ENCODE measurements at regions not wholly inside any gene's neighbourhood (a gene's known extent, or its start where the extent isn't known, plus 50 kb on each side); places are given as distances from the start of the nearest gene placed in this dataset.

- TF ChIP-seq FOXM1 (IDR thresholded peaks at IDR 0.05; ENCODE audit: borderline replicate concordance) (no peak), SUZ12 (IDR thresholded peaks at IDR 0.05) (no peak), FOXA1 (IDR thresholded peaks at IDR 0.05) (no peak), L3MBTL2 (conservative IDR thresholded peaks at IDR 0.05) (no peak), BHLHE40 (IDR thresholded peaks at IDR 0.05; ENCODE audit: borderline replicate concordance) (no peak), ELF4 (IDR thresholded peaks at IDR 0.05) (no peak), FOXK2 (IDR thresholded peaks at IDR 0.05) (no peak), ZNF384 (IDR thresholded peaks at IDR 0.05) (no peak), NFRKB (IDR thresholded peaks at IDR 0.05) (no peak), SP1 (IDR thresholded peaks at IDR 0.05) (no peak), TARDBP (IDR thresholded peaks at IDR 0.05) (no peak), PKNOX1 (IDR thresholded peaks at IDR 0.05) (no peak)
These were observed 389.8 kb downstream of the EMP1 start for GRCh38 chr12:13586361-13586760.

All from HEK293T (cell line).